Activated naive CD4-positive, alpha-beta T cell treated with anti-CD3 and anti-CD28 coated beads, Interleukin-2, amount 50 U/mL, for 24 hours (primary cell): ENCODE measurements at regions not wholly inside any gene's neighbourhood (a gene's known extent, or its start where the extent isn't known, plus 50 kb on each side); places are given as distances from the start of the nearest gene placed in this dataset.

ENCODE experiments used
- H3K27ac Mint-ChIP-seq: one replicate; pipeline ENCODE4 v1.8.0; 2021; ENCODE audit warnings: mild to moderate bottlenecking, mixed read lengths
- H3K27me3 Mint-ChIP-seq: one replicate; pipeline ENCODE4 v1.8.0; 2021; ENCODE audit warnings: mixed read lengths
- H3K36me3 Mint-ChIP-seq: one replicate; pipeline ENCODE4 v1.8.0; 2021; ENCODE audit warnings: mixed read lengths
- H3K4me1 Mint-ChIP-seq: one replicate; pipeline ENCODE4 v1.8.0; 2021; ENCODE audit warnings: mixed read lengths
- H3K4me3 Mint-ChIP-seq: one replicate; pipeline ENCODE4 v1.8.0; 2021; ENCODE audit warnings: mild to moderate bottlenecking, mixed read lengths
- H3K9me3 Mint-ChIP-seq: one replicate; pipeline ENCODE4 v1.8.0; 2021; ENCODE audit warnings: mixed read lengths

DNA sequence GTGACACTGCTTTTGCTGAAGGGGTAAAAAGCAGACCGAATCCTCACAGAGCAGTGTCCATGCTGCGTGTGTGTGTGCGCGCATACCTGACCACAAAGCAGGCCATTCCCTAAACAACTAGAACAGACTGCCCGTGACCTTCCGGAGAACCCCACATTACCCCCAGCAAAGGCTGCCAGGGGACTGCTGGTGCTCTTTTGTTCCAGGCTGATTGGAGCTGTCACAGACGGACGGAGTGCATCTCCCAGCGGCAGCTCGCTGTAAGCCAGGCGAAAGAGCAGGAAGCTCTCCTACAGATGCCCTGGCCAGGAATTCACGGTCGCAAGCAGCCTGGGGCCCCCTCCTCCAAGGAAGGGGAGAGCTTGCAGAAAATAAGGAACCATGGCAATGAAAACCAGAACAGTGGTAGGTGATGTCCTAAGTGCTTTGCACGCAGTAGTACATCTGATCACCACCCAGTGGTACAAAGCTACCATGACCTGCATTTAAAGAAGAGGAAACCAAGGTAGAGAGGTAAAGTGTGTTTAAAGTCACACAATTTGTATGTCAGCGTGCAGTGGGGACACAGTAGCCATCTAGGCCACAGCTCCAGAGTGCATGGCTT, 153.4 kb upstream of the DYNLRB2 start:
- Mint-ChIP-seq H3K27me3 (peaks cover 14% of the 10 kb centered on the region), H3K4me1 (no peaks in the 10 kb centered on the region), H3K36me3 (no peaks in the 10 kb centered on the region), H3K9me3 (no peaks in the 10 kb centered on the region), H3K27ac (no peak overlapping the region), H3K4me3 (no peak overlapping the region)

DNA sequence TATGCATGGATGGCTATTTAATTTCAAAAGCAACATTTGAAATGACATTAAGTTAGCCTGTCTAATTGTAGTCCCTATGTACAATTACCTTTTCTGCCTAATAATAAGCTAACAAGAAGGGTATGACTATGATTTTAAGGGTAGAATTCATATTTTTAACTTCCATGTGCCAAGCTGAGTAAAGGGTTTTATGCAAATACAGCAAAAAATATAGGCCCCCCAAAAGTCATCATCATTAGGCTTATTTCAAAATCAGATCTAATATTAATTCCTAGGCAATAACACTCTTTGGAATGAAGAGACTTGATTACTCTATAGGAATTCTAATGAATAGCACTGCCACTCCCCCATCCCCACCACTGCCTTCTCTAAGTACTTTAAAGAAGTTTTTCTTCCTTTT, 155.9 kb upstream of the DYNLRB2 start:
- H3K4me1 Mint-ChIP-seq: no peaks in the 10 kb centered on the region
- H3K27ac Mint-ChIP-seq: no peak overlapping the region

GRCh38 chr16:80380514-80380913, 160.3 kb upstream of the DYNLRB2 start:
- no peak overlapping the region for H3K27ac Mint-ChIP-seq
- peaks cover 13% of the 10 kb centered on the region for H3K27me3 Mint-ChIP-seq
- H3K4me3 Mint-ChIP-seq: no peak overlapping the region
- no peaks in the 10 kb centered on the region for H3K36me3 Mint-ChIP-seq
- H3K9me3 Mint-ChIP-seq: no peaks in the 10 kb centered on the region
- no peaks in the 10 kb centered on the region for H3K4me1 Mint-ChIP-seq

More for the DNA sequence above, 155.9 kb upstream of the DYNLRB2 start:
- Mint-ChIP-seq H3K4me3 (no peak overlapping the region), H3K36me3 (no peaks in the 10 kb centered on the region), H3K9me3 (no peaks in the 10 kb centered on the region), H3K27me3 (peaks cover 14% of the 10 kb centered on the region)

DNA sequence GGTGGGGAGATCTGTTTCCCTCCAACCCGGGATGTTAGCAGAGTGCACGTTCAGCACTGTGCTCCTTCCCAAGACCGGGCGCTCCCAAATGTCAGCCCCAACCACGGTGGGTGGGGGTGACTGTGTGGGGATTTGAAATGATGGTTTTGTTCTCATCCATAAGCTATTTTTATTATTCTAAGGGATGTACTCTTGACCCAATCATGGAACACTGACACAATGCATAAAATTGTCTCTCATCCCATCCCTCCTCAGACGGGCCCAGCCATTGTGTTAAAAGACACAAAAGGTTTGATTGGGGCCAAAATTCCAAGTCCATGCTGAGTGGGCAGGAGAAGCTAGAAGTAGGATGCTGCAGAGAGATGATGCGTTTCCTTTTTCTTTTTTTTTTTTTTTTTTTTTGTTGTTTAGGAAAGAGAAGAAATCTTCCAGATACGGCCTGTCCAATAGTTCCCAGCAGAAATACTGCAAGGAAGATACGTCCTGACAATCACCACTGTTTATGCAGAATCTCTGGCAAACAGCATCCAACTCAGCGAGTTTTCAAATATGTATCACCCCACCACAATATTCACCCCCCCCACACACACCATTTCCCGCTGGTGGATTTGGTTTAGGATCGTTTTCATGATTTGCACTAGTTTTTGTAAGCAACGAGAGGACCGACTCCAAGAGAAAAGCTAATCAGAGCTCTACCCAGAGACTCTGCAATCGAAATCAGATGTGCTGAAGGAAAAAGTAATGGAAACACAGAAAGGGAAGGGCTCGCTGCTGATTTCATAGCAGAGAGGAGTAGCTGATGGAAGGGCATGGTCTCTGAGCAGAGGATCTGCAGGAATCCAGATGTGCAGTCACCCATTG, 163.5 kb upstream of the DYNLRB2 start:
- Mint-ChIP-seq H3K36me3 (no peaks in the 10 kb centered on the region), H3K4me3 (no peak overlapping the region), H3K27me3 (peaks cover 4% of the 10 kb centered on the region)

GRCh38 chr16:80375973-80376372, 164.8 kb upstream of the DYNLRB2 start:
- no peak overlapping the region for H3K4me3 Mint-ChIP-seq
- H3K27me3 Mint-ChIP-seq: peaks cover 1% of the 10 kb centered on the region
- H3K27ac Mint-ChIP-seq: no peak overlapping the region
- no peaks in the 10 kb centered on the region for H3K9me3 Mint-ChIP-seq
- no peaks in the 10 kb centered on the region for H3K4me1 Mint-ChIP-seq
- no peaks in the 10 kb centered on the region for H3K36me3 Mint-ChIP-seq

More for the DNA sequence above, 163.5 kb upstream of the DYNLRB2 start:
- Mint-ChIP-seq H3K27ac (no peak overlapping the region), H3K4me1 (no peaks in the 10 kb centered on the region), H3K9me3 (no peaks in the 10 kb centered on the region)

GRCh38 chr16:80375513-80375912, 165.3 kb upstream of the DYNLRB2 start:
- no peak overlapping the region for H3K4me3 Mint-ChIP-seq
- H3K27me3 Mint-ChIP-seq: peaks cover 1% of the 10 kb centered on the region
- no peaks in the 10 kb centered on the region for H3K4me1 Mint-ChIP-seq
- no peak overlapping the region for H3K27ac Mint-ChIP-seq
- H3K36me3 Mint-ChIP-seq: no peaks in the 10 kb centered on the region
- no peaks in the 10 kb centered on the region for H3K9me3 Mint-ChIP-seq

DNA sequence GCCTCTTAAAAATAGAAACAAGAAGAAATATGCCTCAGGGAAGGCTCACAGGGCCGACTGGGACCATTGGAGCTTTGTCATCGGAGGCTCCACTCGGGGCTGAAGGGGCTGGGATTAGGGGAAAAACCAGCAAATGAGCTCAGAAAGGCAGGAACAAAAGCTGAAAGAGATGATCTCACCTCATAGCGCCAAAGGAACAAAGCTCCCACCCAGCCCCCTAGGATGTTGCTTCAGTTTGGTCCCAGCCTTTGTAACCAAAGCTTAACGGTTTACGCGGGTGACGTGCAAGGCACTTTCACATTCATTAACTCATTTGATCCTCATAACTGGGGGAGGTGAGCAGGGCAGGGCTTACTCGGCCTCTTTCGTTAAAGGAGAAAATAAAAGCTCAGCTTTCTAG, 168.5 kb upstream of the DYNLRB2 start:
- H3K4me1 Mint-ChIP-seq: no peaks in the 10 kb centered on the region
- no peak overlapping the region for H3K27ac Mint-ChIP-seq
- no peaks in the 10 kb centered on the region for H3K27me3 Mint-ChIP-seq
- no peak overlapping the region for H3K4me3 Mint-ChIP-seq
- no peaks in the 10 kb centered on the region for H3K9me3 Mint-ChIP-seq
- no peaks in the 10 kb centered on the region for H3K36me3 Mint-ChIP-seq

- H3K27me3 Mint-ChIP-seq: no peaks in the 10 kb centered on the region
- H3K27ac Mint-ChIP-seq: no peak overlapping the region
- no peaks in the 10 kb centered on the region for H3K9me3 Mint-ChIP-seq
- H3K4me3 Mint-ChIP-seq: no peak overlapping the region
- no peaks in the 10 kb centered on the region for H3K4me1 Mint-ChIP-seq
- H3K36me3 Mint-ChIP-seq: no peaks in the 10 kb centered on the region
Observed at GRCh38 chr16:80369138-80369958, 171.4 kb upstream of the DYNLRB2 start.

- peaks cover 6% of the 10 kb centered on the region for H3K27me3 Mint-ChIP-seq
- H3K9me3 Mint-ChIP-seq: no peaks in the 10 kb centered on the region
- H3K4me3 Mint-ChIP-seq: no peak overlapping the region
- no peak overlapping the region for H3K27ac Mint-ChIP-seq
- H3K4me1 Mint-ChIP-seq: no peaks in the 10 kb centered on the region
- no peaks in the 10 kb centered on the region for H3K36me3 Mint-ChIP-seq
Observed at GRCh38 chr16:80367037-80367658, 173.6 kb upstream of the DYNLRB2 start.

DNA sequence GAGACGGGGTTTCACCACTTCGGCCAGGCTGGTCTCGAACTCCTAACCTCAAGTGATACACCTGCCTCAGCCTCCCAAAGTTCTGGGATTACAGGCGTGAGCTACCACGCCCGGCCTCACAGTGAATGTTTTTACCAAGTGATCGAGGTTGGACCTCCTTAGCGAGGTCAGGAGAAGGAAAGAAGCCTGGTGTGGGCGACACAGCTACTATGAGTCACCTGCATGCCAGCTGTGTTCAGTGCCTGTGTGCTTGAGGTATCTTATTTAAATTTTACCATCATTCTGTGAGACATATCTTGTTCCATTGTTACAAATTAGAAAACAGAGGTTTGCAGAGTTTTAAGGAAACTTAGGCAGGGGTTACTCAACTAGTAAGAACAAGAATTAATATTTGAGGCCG, 174.8 kb upstream of the DYNLRB2 start:
- Mint-ChIP-seq H3K9me3 (no peaks in the 10 kb centered on the region), H3K36me3 (no peaks in the 10 kb centered on the region), H3K27ac (no peak overlapping the region), H3K4me1 (no peaks in the 10 kb centered on the region), H3K4me3 (no peak overlapping the region), H3K27me3 (peaks cover 6% of the 10 kb centered on the region)

DNA sequence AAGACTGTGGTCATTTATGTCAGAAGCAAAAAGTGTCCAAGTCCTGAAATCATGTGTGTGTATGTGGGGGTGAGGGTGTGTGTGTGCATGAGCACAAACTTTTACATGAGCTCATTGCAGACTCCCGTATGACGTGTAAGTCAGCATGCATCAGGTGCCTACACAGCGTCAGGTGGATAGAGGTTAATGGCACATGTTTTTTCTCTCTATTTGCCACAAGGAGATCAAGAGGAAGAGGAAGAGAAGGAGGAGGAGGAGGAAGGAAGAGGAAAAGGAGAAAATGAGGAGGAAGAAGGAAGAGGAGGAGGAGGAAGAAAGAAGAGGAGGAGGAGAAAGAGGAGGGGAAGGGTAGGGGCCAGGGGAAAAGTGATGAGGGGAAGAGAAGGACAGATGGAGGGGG, 178.0 kb upstream of the DYNLRB2 start:
- H3K4me3 Mint-ChIP-seq: no peak overlapping the region
- H3K4me1 Mint-ChIP-seq: no peaks in the 10 kb centered on the region
- H3K9me3 Mint-ChIP-seq: no peaks in the 10 kb centered on the region
- H3K36me3 Mint-ChIP-seq: no peaks in the 10 kb centered on the region
- peaks cover 6% of the 10 kb centered on the region for H3K27me3 Mint-ChIP-seq
- no peak overlapping the region for H3K27ac Mint-ChIP-seq

- no peaks in the 10 kb centered on the region for H3K36me3 Mint-ChIP-seq
- no peaks in the 10 kb centered on the region for H3K9me3 Mint-ChIP-seq
- H3K4me3 Mint-ChIP-seq: no peak overlapping the region
- H3K4me1 Mint-ChIP-seq: no peaks in the 10 kb centered on the region
- no peak overlapping the region for H3K27ac Mint-ChIP-seq
- H3K27me3 Mint-ChIP-seq: peaks cover 2% of the 10 kb centered on the region
Observed at GRCh38 chr16:80356365-80356764, 184.4 kb upstream of the DYNLRB2 start.

GRCh38 chr16:80355335-80355734, 185.5 kb upstream of the DYNLRB2 start:
- H3K36me3 Mint-ChIP-seq: no peaks in the 10 kb centered on the region
- peaks cover 2% of the 10 kb centered on the region for H3K27me3 Mint-ChIP-seq
- no peak overlapping the region for H3K27ac Mint-ChIP-seq
- H3K4me3 Mint-ChIP-seq: no peak overlapping the region
- H3K4me1 Mint-ChIP-seq: no peaks in the 10 kb centered on the region
- no peaks in the 10 kb centered on the region for H3K9me3 Mint-ChIP-seq

DNA sequence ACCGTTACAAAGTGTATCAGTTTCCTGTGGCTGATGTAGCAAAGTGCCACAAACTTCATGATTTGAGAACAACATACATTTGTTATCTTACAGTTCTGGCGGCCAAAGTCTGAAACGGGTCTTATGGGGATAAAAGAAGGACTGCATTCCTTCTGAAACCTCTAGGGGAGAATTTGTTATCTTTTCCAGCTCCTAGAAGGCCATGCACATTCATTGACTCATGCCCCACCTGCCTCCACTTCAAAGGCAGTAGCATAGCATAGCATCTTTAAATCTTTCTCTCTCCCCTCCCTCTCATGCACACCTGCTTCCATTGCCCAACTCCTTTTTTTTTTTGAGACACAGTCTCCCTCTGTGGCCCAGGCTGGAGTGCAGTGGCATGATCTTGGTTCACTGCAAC, 190.7 kb upstream of the DYNLRB2 start:
- H3K36me3 Mint-ChIP-seq: no peaks in the 10 kb centered on the region
- no peak overlapping the region for H3K4me3 Mint-ChIP-seq
- no peaks in the 10 kb centered on the region for H3K9me3 Mint-ChIP-seq
- peaks cover 2% of the 10 kb centered on the region for H3K27me3 Mint-ChIP-seq
- no peaks in the 10 kb centered on the region for H3K4me1 Mint-ChIP-seq
- no peak overlapping the region for H3K27ac Mint-ChIP-seq

DNA sequence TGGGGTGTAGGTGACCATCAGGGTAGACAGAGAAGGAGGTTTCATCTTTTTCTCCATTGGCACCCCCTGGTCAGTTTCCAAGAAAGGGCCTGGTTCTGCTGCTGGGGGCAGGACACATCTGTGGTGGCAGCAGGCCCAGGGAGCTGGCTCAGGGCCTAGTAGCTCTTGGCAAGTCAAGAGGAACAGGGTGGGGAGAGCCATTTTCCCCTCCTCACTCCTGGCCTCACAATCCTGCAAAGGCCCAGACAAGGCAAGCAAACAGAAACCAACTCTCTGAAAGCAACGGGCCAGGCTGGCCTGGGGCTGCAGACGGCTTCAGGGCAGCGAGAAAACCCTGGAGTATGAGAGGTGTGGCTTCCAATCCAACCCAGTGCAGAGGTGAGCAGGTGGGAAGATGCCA, 192.9 kb upstream of the DYNLRB2 start:
- H3K4me3 Mint-ChIP-seq: no peak overlapping the region
- peaks cover 3% of the 10 kb centered on the region for H3K27me3 Mint-ChIP-seq
- H3K27ac Mint-ChIP-seq: no peak overlapping the region
- H3K9me3 Mint-ChIP-seq: no peaks in the 10 kb centered on the region
- H3K36me3 Mint-ChIP-seq: no peaks in the 10 kb centered on the region
- no peaks in the 10 kb centered on the region for H3K4me1 Mint-ChIP-seq
